OCI-LY7 (cell line): ENCODE measurements at regions not wholly inside any gene's neighbourhood (a gene's known extent, or its start where the extent isn't known, plus 50 kb on each side); places are given as distances from the start of the nearest gene placed in this dataset.
"Not testable (repeated sequence)": the region's sequence is repeated elsewhere in the genome, so short reads cannot be mapped to it uniquely, and the experiment has no call there.

ENCODE experiments used
- BruUV-seq: library from RNA; stranded (reverse); fragments of 400-500 nt; replicated peaks from 2 replicates; lab custom pipeline; 2021; lab: Mats Ljungman, UMichigan
- CTCF ChIA-PET: fragments of 300-600 bp; sonication (Branson Sonifier 250); formaldehyde crosslinking; loops from one replicate; lab custom pipeline; 2022; ENCODE audit warnings: antibody characterized with exemption; ENCODE audit not compliant: unreplicated experiment; lab: Charles Lee
- POLR2A ChIA-PET: fragments of 300-600 bp; sonication (Branson Sonifier 250); formaldehyde crosslinking; loops from one replicate; lab custom pipeline; 2022; ENCODE audit warnings: antibody characterized with exemption; lab: Charles Lee
- DNase-seq: peaks from one replicate; pipeline ENCODE4 v3.0.0-alpha.2; 2015; ENCODE audit warnings: low spot score
- H2AFZ ChIP-seq: fragments of 200-600 bp; sonication (generic), shearing (Covaris generic); 2 replicates; pipeline ENCODE4 v1.6.1; 2014; ENCODE audit warnings: mild to moderate bottlenecking, antibody characterized with exemption, low read length, moderate library complexity
- H3K27ac ChIP-seq: fragments of 200-600 bp; sonication (generic); 2 replicates; pipeline ENCODE4 v1.5.1; 2014; ENCODE audit warnings: mixed run types, low read depth, mild to moderate bottlenecking, moderate library complexity, low read length, inconsistent platforms; ENCODE audit not compliant: poor library complexity, severe bottlenecking
- H3K36me3 ChIP-seq: fragments of 200-600 bp; sonication (generic); 2 replicates; pipeline ENCODE4 v1.6.1; 2014; ENCODE audit warnings: mild to moderate bottlenecking, antibody characterized with exemption, low read length, moderate library complexity, mixed read lengths; ENCODE audit not compliant: insufficient read depth
- H3K4me1 ChIP-seq: fragments of 200-600 bp; sonication (generic); 2 replicates; pipeline ENCODE4 v1.5.1; 2014; ENCODE audit warnings: mild to moderate bottlenecking, low read length; ENCODE audit not compliant: insufficient read depth, poor library complexity, severe bottlenecking
- H3K4me2 ChIP-seq: fragments of 200-600 bp; sonication (generic); 2 replicates; pipeline ENCODE4 v1.6.1; 2014; ENCODE audit warnings: mild to moderate bottlenecking, low read length
- H3K4me3 ChIP-seq: fragments of 200-600 bp; sonication (generic); 2 replicates; pipeline ENCODE4 v1.5.1; 2014; ENCODE audit warnings: mild to moderate bottlenecking, low read depth, low read length; ENCODE audit not compliant: poor library complexity, severe bottlenecking
- H3K79me2 ChIP-seq: fragments of 200-600 bp; sonication (generic); 2 replicates; pipeline ENCODE4 v1.6.1; 2016; ENCODE audit warnings: low read depth, mild to moderate bottlenecking, low read length, moderate library complexity, mixed read lengths; ENCODE audit not compliant: insufficient read depth
- H3K9me2 ChIP-seq: fragments of 200-600 bp; sonication (generic); 2 replicates; pipeline ENCODE4 v1.6.1; 2016; ENCODE audit warnings: mild to moderate bottlenecking, low read length, mixed read lengths; ENCODE audit not compliant: insufficient read depth
- H3K9me3 ChIP-seq: fragments of 200-600 bp; sonication (generic); 2 replicates; pipeline ENCODE4 v1.6.1; 2014; ENCODE audit warnings: mild to moderate bottlenecking, mixed run types, low read length, mixed read lengths
- H4K20me1 ChIP-seq: fragments of 200-600 bp; sonication (generic); 2 replicates; pipeline ENCODE4 v1.6.1; 2014; ENCODE audit warnings: mild to moderate bottlenecking, antibody characterized with exemption, low read length, moderate library complexity, mixed read lengths; ENCODE audit not compliant: insufficient read depth
- EZH2phosphoT487 ChIP-seq: fragments of 200-600 bp; sonication (generic); IDR thresholded peaks from 2 replicates; pipeline ENCODE4 v1.6.1; 2018; ENCODE audit warnings: low read depth, borderline replicate concordance, mild to moderate bottlenecking, mixed run types, antibody characterized with exemption, low read length, moderate library complexity, mixed read lengths
- intact Hi-C: fragments of 100-400 bp; cut with micrococcal nuclease; formaldehyde crosslinking; loops from one replicate; pipeline ENCODE4 v1.10.0; 2022; ENCODE audit not compliant: unreplicated experiment
- TF ChIP-seq, protein P1 (sequence below): fragments of 200-600 bp; sonication (generic); conservative IDR thresholded peaks from 2 replicates; pipeline ENCODE4 v1.5.1; 2014; ENCODE audit warnings: mild to moderate bottlenecking, antibody characterized with exemption, low read length, moderate library complexity, mixed read lengths

DNA sequence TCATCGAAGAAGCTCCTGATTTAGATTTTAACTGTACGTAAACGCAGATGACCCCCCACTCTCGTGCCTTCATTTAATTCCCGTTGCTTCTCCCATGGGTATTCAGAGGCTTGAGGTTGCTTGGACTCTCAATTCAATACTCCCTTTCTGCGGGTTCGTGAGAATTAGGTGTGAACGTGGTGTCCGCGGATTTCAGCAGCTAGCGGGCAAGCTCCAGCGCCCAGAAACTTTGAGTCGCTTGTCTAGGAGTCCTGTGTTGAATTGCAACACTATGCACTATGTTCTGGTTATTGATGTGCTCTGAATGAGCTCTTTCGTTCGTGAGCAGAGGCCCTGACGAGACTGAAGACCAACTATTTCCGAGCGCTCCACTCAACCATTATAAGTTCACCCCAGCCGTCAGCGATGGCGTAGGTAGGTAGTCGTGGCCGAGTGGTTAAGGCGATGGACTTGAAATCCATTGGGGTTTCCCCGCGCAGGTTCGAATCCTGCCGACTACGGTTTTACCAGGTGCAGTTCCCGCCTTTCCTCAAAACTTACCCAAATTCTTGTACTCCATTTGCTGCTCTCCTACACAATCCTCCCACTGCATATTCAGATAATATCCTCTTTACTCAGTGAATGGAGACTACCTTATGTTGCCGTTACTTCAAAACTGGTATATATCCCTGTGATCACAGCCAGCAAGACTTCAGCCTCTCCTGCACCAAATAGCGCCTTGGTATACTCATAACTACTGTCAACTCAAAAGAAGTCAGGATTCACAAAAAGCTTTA lies 72.6 kb upstream of the ZNF184 start:
- POLR2A ChIA-PET, result no interaction called here
- Histone ChIP-seq H3K4me1 (no peaks in the 10 kb centered on the region), H3K9me3 (no peaks in the 10 kb centered on the region), H4K20me1 (no peaks in the 10 kb centered on the region), H3K4me2 (no peak overlapping the region), H2AFZ (no peak overlapping the region), H3K9me2 (no peaks in the 10 kb centered on the region), H3K79me2 (no peaks in the 10 kb centered on the region), H3K4me3 (no peak overlapping the region), H3K27ac (no peak overlapping the region), H3K36me3 (no peaks in the 10 kb centered on the region)
- CTCF ChIA-PET, result no interaction called here
- intact Hi-C loops, result no loop called here
- DNase-seq, result no peak
- no TSS peak for BruUV-seq
- no peak for TF ChIP-seq EZH2phosphoT487
- TF ChIP-seq, protein P1, sequence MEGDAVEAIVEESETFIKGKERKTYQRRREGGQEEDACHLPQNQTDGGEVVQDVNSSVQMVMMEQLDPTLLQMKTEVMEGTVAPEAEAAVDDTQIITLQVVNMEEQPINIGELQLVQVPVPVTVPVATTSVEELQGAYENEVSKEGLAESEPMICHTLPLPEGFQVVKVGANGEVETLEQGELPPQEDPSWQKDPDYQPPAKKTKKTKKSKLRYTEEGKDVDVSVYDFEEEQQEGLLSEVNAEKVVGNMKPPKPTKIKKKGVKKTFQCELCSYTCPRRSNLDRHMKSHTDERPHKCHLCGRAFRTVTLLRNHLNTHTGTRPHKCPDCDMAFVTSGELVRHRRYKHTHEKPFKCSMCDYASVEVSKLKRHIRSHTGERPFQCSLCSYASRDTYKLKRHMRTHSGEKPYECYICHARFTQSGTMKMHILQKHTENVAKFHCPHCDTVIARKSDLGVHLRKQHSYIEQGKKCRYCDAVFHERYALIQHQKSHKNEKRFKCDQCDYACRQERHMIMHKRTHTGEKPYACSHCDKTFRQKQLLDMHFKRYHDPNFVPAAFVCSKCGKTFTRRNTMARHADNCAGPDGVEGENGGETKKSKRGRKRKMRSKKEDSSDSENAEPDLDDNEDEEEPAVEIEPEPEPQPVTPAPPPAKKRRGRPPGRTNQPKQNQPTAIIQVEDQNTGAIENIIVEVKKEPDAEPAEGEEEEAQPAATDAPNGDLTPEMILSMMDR, result no peak

DNA sequence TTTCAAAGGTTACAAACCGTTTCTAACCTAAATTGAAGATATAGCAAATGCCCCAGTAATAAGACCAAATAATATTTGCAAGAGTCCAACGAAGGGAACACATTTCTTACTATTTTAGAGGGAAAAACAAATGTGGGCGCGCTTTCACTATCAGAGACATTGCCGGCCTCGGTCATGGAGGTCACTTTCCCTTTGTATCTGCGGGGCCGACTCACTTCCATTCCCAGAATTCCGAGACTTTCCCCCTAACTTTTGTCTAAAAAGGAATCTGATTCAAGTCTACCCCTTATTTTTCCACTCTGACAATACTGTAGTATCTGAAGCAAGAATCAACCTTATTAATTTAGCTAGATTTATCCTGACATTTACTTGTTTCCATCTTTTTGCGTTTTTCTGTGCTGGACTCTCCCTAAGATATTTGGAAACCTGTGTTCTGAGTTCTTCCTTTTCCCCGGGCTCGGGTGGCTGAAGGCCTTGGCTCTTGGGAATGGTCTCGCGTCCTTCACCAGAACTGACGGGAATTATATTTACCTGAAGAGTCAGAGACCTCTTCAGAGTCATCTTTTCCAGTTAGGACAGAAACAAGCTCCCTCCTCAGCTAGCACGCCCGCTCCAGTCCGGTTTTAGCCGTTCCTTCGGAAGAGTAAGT lies 71.8 kb upstream of the ZNF184 start:
- Histone ChIP-seq H3K9me2 (no peaks in the 10 kb centered on the region), H3K4me2 (no peak overlapping the region), H3K4me3 (no peak overlapping the region), H2AFZ (no peak overlapping the region), H3K27ac (no peak overlapping the region), H3K4me1 (no peaks in the 10 kb centered on the region), H4K20me1 (no peaks in the 10 kb centered on the region), H3K9me3 (no peaks in the 10 kb centered on the region), H3K36me3 (no peaks in the 10 kb centered on the region), H3K79me2 (no peaks in the 10 kb centered on the region)
- no TSS peak for BruUV-seq
- no peak for TF ChIP-seq EZH2phosphoT487
- intact Hi-C loops, result no loop called here
- CTCF ChIA-PET, result no interaction called here
- POLR2A ChIA-PET, result no interaction called here
- no peak for DNase-seq

DNA sequence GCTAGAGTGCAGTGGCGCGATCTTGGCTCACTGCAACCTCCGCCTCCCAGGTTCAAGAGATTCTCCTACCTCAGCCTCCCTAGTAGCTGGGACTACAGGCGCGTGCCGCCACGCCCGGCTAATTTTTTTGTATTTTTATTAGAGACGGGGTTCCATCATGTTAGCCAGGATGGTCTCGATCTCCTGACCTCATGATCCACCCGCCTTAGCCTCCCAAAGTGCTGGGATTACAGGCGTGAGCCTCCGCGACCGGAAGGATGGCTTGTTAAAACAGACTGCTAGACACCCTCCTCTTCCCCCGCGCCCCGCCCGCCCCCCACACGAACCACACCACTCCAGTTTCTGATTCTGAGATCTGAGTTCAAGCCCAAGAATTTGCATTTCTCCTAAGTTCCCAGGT lies 71.2 kb upstream of the ZNF184 start:
- H3K4me3 ChIP-seq, BruUV-seq, POLR2A ChIA-PET, DNase-seq, intact Hi-C loops, H3K4me1 ChIP-seq, H3K4me2 ChIP-seq, H3K27ac ChIP-seq, H3K9me3 ChIP-seq, H3K36me3 ChIP-seq, H2AFZ ChIP-seq, CTCF ChIA-PET, H4K20me1 ChIP-seq, H3K9me2 ChIP-seq, H3K79me2 ChIP-seq: not testable (repeated sequence)
